LHCN-M2 (cell line): ENCODE measurements at regions not wholly inside any gene's neighbourhood (a gene's known extent, or its start where the extent isn't known, plus 50 kb on each side); places are given as distances from the start of the nearest gene placed in this dataset.

Experiments
- DNase-seq: peaks from one replicate; pipeline ENCODE4 v3.0.0-alpha.2; 2012; ENCODE audit warnings: low read depth

GRCh38 chr12:107400686-107401447 lies 284.7 kb upstream of the PWP1 start:
- DNase-seq: peak; percentile 36

GRCh38 chr12:107402041-107403022 lies 283.3 kb upstream of the PWP1 start:
- peak; percentile 34 for DNase-seq

GRCh38 chr12:107404981-107405380 lies 280.6 kb upstream of the PWP1 start:
- DNase-seq: peak; percentile 38

- no peak for DNase-seq
These were observed 280.2 kb upstream of the PWP1 start for GRCh38 chr12:107405436-107405835.

- DNase-seq: no peak
These were observed 278.7 kb upstream of the PWP1 start for GRCh38 chr12:107406932-107407331.

GRCh38 chr12:107411792-107412535 lies 273.6 kb upstream of the PWP1 start:
- DNase-seq: peak; percentile 80

- DNase-seq: peak; percentile 74
These were observed 270.5 kb upstream of the PWP1 start for GRCh38 chr12:107415071-107415470.

GRCh38 chr12:107415834-107416233 lies 269.8 kb upstream of the PWP1 start:
- peak; percentile 69 for DNase-seq

GRCh38 chr12:107417004-107417403 lies 268.6 kb upstream of the PWP1 start:
- no peak for DNase-seq

GRCh38 chr12:107418981-107419380 lies 266.6 kb upstream of the PWP1 start:
- DNase-seq: no peak

- DNase-seq: no peak
These were observed 262.1 kb upstream of the PWP1 start for GRCh38 chr12:107423531-107423930.

- DNase-seq: no peak
These were observed 256.4 kb upstream of the PWP1 start for GRCh38 chr12:107429006-107429705.

- DNase-seq: no peak
These were observed 253.7 kb upstream of the PWP1 start for GRCh38 chr12:107431942-107432341.

- no peak for DNase-seq
These were observed 250.5 kb upstream of the PWP1 start for GRCh38 chr12:107435072-107435471.

GRCh38 chr12:107435520-107435919 lies 250.1 kb upstream of the PWP1 start:
- no peak for DNase-seq

GRCh38 chr12:107436376-107436775 lies 249.2 kb upstream of the PWP1 start:
- DNase-seq: peak; percentile 53

- no peak for DNase-seq
These were observed 248.8 kb upstream of the PWP1 start for GRCh38 chr12:107436836-107437235.

- DNase-seq: no peak
These were observed 247.6 kb upstream of the PWP1 start for GRCh38 chr12:107437954-107438353.

- no peak for DNase-seq
These were observed 246.4 kb upstream of the PWP1 start for GRCh38 chr12:107439026-107439738.

- no peak for DNase-seq
These were observed 245.0 kb upstream of the PWP1 start for GRCh38 chr12:107440606-107441005.
